GM12872 (cell line): ENCODE measurements at regions not wholly inside any gene's neighbourhood (a gene's known extent, or its start where the extent isn't known, plus 50 kb on each side); places are given as distances from the start of the nearest gene placed in this dataset.

Experiments
- CTCF ChIP-seq: IDR thresholded peaks from 3 replicates; pipeline ENCODE4 v1.5.1; 2011; ENCODE audit warnings: low read depth, mild to moderate bottlenecking, low read length, moderate library complexity; ENCODE audit not compliant: insufficient read depth

GRCh38 chr7:124460555-124460954 lies 305.0 kb downstream of the GPR37 start:
- no peak for TF ChIP-seq CTCF

- TF ChIP-seq CTCF = no peak
Measured at GRCh38 chr7:124460056-124460450, 305.5 kb downstream of the GPR37 start.

GRCh38 chr7:124459101-124460055 lies 306.2 kb downstream of the GPR37 start:
- no peak for TF ChIP-seq CTCF

- no peak for TF ChIP-seq CTCF
Measured at GRCh38 chr7:124457841-124458240, 307.8 kb downstream of the GPR37 start.

- no peak for TF ChIP-seq CTCF
Measured at GRCh38 chr7:124456286-124456685, 309.3 kb downstream of the GPR37 start.

- no peak for TF ChIP-seq CTCF
Measured at GRCh38 chr7:124452186-124452585, 313.4 kb downstream of the GPR37 start.

GRCh38 chr7:124449896-124450295 lies 315.7 kb downstream of the GPR37 start:
- TF ChIP-seq CTCF = no peak
